SJSA1 (cell line): ENCODE measurements at regions not wholly inside any gene's neighbourhood (a gene's known extent, or its start where the extent isn't known, plus 50 kb on each side); places are given as distances from the start of the nearest gene placed in this dataset.

Source experiments
- DNase-seq, 2 experiments: peaks; one replicate each; pipeline ENCODE4 v3.0.0-alpha.2; 2015 to 2020; ENCODE audit warnings: low spot score in 2 of 2, low read depth in 1 of 2
- H3K27ac ChIP-seq: fragments of 250-450 bp; sonication (Bioruptor Pico); 2 replicates; pipeline ENCODE4 v1.5.1; 2020; ENCODE audit warnings: mild to moderate bottlenecking, moderate library complexity
- H3K27me3 ChIP-seq: fragments of 250-450 bp; sonication (Bioruptor Pico); replicated peaks from 2 replicates; pipeline ENCODE4 v1.5.1; 2020; ENCODE audit warnings: mild to moderate bottlenecking, moderate library complexity
- H3K36me3 ChIP-seq: fragments of 250-450 bp; sonication (Bioruptor Pico); 2 replicates; pipeline ENCODE4 v1.5.1; 2020; ENCODE audit warnings: mild to moderate bottlenecking
- H3K4me1 ChIP-seq: fragments of 250-450 bp; sonication (Bioruptor Pico); replicated peaks from 2 replicates; pipeline ENCODE4 v1.6.1; 2021; ENCODE audit warnings: mild to moderate bottlenecking
- H3K4me3 ChIP-seq: fragments of 250-450 bp; sonication (Bioruptor Pico); 2 replicates; pipeline ENCODE4 v1.5.1; 2020; ENCODE audit warnings: mild to moderate bottlenecking
- H3K9me3 ChIP-seq: fragments of 250-450 bp; sonication (Bioruptor Pico); replicated peaks from 2 replicates; pipeline ENCODE4 v1.5.1; 2020; ENCODE audit warnings: mild to moderate bottlenecking

DNA sequence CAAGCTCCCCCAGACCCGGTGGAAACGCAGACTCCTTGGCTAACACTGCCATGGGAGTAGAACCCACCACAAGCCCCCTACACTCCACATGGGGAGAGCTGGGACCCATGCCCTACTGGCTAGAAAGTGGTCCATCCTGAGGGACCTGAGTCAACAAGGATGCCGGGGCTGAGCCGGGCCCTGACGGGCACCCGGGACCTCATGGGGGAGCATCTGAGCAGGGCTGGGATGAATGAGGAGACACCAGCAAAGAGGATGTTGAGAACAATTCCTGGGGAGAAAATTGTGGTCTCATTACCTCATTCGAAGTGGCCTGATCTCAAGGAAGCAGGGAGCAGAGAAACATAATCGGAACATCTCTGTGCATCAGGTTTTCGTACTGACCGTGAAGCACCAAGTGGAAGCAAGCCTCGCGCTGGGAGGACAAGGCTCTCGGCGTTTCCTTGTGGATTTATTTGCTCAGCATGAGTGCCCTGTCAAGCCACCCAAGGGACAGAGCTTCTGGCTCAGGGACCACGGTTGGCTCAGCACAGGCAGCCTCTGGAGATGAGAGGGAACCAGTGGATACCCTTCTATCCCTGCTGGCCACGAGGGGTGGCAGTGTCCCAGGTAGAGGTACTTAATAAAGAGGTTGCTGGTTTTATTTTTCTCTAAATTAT, 132.2 kb upstream of the FAM20C start:
- Histone ChIP-seq H3K9me3 (no peaks in the 10 kb centered on the region), H3K4me3 (no peak overlapping the region), H3K4me1 (no peaks in the 10 kb centered on the region), H3K27me3 (no peaks in the 10 kb centered on the region), H3K36me3 (no peaks in the 10 kb centered on the region), H3K27ac (no peak overlapping the region)
- no peak for DNase-seq

DNA sequence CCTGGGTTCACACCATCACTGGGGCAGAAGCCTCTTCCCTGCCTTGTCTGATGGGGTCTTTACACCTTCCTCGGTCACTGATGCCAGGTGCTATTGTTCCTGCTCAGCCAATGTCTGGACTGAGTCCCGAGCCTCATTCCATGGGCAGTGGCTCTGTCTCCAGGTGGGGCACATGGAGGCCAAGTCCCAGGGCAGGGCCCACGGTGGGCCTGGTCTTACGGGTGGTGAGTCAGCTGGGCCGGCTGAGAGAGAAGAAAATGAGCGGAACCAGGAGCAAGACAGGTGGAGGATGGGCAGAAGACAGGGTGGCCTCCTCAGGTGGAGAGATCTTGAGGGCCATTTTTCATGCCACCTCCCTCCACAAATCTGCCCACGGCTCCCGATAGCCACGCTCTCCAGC, 131.7 kb upstream of the FAM20C start:
- H3K4me3 ChIP-seq: no peak overlapping the region
- no peaks in the 10 kb centered on the region for H3K9me3 ChIP-seq
- no peak for DNase-seq
- no peaks in the 10 kb centered on the region for H3K4me1 ChIP-seq
- no peaks in the 10 kb centered on the region for H3K36me3 ChIP-seq
- H3K27me3 ChIP-seq: no peaks in the 10 kb centered on the region
- H3K27ac ChIP-seq: no peak overlapping the region

DNA sequence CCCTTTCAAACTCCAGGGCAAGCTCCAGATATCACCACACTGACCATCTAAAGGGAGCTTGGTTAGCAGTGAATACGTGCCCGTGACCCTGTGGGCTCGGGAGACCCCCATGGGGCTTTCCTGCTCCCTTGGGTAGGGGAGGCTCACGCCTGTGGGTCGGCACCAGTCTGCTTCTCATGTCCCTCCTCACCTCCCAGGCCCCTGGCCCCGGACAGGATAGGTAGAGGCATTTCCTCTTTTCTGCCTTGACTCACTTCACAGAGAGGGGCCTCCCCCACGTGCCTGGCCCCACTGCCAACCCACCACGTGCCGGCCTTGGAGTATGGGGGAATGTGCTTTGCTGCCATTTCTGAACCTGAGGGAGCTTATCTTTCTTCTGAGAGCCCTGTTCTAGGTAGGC, 131.3 kb upstream of the FAM20C start:
- no peaks in the 10 kb centered on the region for H3K36me3 ChIP-seq
- no peak overlapping the region for H3K4me3 ChIP-seq
- H3K27me3 ChIP-seq: no peaks in the 10 kb centered on the region
- no peaks in the 10 kb centered on the region for H3K4me1 ChIP-seq
- no peak overlapping the region for H3K27ac ChIP-seq
- DNase-seq: no peak
- H3K9me3 ChIP-seq: no peaks in the 10 kb centered on the region

DNA sequence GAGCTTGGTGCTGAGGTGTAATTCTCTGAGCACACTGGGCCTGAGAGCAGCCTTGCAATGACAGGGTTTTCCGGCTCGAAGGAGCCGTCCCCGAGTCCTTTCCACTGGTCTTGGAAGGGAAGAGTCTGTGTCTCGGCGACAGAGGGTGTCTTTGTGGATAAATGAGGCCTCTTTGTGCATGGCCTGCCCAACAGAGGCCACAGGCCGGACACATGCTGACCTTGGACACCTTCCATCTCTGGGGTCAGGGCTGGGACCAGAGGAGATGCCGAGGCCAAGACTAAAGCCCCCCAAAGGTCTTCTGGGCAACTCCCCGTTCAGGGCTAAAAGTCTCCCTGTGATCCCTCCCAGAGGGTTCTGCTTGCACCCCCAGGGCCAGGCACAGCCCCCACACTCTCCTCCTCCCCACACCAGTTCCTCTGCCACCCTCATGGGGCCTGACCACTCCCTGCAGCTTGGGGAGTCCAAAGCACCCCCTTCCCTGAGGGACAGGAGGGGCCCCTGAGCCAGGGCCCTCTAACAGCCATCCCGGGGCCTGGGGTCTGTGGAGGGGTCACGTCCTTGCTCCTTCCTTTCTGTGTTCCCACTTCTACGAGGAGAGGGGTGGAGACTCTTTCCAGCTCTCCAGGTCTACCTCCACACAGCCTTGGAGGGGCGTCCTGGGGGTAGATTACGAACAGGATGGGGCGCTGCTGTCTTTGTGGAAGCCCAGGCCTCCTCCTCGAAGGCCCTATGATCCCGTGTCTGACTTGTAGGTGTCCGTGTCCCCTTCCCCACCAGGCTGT, 130.6 kb upstream of the FAM20C start:
- Histone ChIP-seq H3K9me3 (no peaks in the 10 kb centered on the region), H3K27ac (no peak overlapping the region), H3K36me3 (no peaks in the 10 kb centered on the region), H3K4me1 (no peaks in the 10 kb centered on the region), H3K27me3 (no peaks in the 10 kb centered on the region), H3K4me3 (no peak overlapping the region)
- no peak for DNase-seq

DNA sequence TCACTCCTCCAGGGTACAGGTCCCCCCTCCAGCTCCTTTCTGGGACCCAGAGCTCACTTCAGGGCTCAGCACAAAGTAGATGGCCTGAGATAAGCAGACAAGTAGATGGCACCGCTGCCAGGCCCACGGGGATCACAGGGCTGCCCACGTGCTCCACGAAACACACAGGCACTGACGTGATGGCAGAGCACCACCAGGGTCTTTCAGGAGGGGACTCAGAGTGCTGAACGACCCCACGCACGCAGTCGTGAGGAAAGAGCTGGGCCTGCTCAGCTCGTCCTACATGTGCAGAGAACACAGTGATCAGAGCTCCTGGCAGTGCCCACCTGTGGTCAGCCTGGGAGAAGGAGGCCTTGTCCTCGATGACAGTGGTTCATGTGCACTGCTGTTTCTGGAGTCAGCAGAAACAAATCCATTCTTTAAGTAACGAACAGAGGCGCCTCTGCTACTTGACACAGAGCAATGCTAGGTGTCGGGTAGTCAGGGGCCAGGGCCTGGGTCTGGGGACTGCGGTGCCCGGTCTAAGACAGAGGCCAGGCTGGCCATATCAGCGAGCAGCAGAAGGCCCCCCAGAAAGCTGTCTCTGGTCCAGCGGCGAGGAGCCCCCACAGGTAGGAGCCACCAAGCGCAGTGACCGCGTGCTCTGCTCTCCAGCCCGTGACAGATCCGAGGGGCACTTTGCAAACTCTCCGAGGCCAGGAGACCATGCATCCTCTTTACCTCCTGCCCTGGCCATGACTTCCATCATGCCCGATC, 129.8 kb upstream of the FAM20C start:
- no peak for DNase-seq
- H3K9me3 ChIP-seq: no peaks in the 10 kb centered on the region
- no peaks in the 10 kb centered on the region for H3K27me3 ChIP-seq
- H3K36me3 ChIP-seq: no peaks in the 10 kb centered on the region
- H3K4me3 ChIP-seq: no peak overlapping the region
- H3K27ac ChIP-seq: no peak overlapping the region
- H3K4me1 ChIP-seq: no peaks in the 10 kb centered on the region; the same call in 1 of the 2 replicates

DNA sequence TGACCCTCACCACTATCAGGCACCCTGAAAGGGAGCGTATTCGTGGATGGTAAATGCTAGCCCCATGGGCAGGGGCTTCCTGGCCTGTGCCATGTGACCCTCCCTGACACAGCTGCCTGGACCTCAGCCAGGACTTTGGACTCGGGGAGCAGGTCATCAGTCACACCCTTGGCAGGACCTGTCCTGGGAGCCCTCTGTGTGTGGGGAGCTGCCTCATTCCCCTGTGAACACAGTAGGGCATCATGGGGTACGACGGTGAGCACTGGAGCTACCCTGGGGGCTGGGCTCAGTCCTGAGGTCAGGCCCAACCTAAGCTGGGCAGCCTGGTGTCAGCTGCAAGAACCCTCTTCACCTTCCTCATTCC, 129.3 kb upstream of the FAM20C start:
- Histone ChIP-seq H3K27me3 (no peaks in the 10 kb centered on the region), H3K4me3 (no peak overlapping the region)

DNA sequence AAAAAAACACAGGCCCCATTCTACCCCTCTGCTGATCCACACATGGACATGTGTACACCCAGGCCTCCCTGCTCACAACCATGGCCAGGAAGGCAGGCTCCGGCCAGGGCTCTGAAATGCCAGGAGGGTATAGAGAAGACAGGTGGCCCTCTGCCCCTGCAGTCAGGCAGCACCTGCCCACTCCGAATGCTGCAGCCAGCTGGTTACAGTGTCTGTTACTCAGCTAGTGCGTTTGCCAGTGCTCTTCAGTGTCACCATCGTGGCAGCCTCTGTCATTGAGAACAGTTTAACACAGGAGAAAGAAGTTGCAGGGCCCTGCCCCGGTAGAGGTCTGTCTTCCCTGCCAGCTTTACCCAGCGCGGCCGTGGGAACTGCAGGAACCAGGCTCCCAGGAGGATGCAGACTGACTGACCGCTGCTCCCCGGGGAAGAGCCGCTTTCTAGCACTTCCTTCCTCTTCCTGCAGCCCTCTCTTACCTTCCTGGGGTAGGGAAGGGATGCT, 128.8 kb upstream of the FAM20C start:
- no peaks in the 10 kb centered on the region for H3K36me3 ChIP-seq
- no peak overlapping the region for H3K27ac ChIP-seq

More for the DNA sequence above, 129.3 kb upstream of the FAM20C start:
- Histone ChIP-seq H3K9me3 (no peaks in the 10 kb centered on the region; the same call in 1 of the 2 replicates), H3K4me1 (peaks cover 4% of the 10 kb centered on the region), H3K36me3 (no peaks in the 10 kb centered on the region), H3K27ac (no peak overlapping the region)
- no peak for DNase-seq

DNA sequence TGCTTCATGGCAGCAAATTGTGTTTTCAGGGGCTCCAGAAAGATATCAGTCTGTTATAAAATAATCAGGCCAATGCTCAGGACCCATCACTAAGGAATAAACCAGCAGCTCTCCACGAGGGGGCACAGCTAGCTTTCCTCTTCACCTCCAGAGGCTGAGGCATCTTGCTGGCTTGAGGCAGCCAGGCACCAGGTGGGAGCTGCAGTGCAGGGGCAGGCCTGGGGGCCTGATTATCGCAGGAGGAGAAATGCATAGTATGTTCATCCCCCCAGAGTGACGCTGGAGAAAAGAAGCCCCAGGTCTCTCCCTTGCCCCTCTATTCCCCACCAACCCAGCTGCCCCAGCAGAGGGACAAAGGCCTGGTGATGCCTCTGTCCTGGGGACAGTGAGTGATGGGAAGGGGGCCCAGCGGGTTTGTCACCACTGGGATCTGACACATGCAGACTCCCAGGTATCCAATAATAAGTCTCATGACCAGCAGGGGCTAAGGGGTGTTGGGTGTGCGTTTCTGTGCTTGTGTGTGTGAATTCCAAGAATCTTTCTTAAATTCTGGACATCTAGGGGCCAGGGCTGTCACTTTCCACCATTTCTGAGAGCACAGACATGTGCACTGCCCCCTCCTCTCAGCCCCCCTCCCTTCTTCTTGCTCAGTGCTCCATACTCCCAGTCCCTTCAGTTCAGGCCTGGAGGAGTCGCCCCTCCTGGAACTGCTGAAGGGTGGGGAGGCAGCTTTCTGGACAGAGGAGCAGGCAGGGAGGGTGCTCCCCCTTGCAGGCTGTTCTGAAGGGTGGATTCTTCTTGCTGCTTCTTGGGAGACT, 128.1 kb upstream of the FAM20C start:
- Histone ChIP-seq H3K4me1 (peaks cover 12% of the 10 kb centered on the region), H3K27ac (no peak overlapping the region), H3K9me3 (no peaks in the 10 kb centered on the region; the same call in 1 of the 2 replicates), H3K27me3 (no peaks in the 10 kb centered on the region), H3K36me3 (no peaks in the 10 kb centered on the region), H3K4me3 (no peak overlapping the region)
- DNase-seq: peak; percentile 29 to 62

More for the DNA sequence above, 128.8 kb upstream of the FAM20C start:
- no peaks in the 10 kb centered on the region; the same call in 1 of the 2 replicates for H3K9me3 ChIP-seq
- H3K27me3 ChIP-seq: no peaks in the 10 kb centered on the region
- H3K4me1 ChIP-seq: peaks cover 9% of the 10 kb centered on the region
- no peak overlapping the region for H3K4me3 ChIP-seq
- no peak for DNase-seq

DNA sequence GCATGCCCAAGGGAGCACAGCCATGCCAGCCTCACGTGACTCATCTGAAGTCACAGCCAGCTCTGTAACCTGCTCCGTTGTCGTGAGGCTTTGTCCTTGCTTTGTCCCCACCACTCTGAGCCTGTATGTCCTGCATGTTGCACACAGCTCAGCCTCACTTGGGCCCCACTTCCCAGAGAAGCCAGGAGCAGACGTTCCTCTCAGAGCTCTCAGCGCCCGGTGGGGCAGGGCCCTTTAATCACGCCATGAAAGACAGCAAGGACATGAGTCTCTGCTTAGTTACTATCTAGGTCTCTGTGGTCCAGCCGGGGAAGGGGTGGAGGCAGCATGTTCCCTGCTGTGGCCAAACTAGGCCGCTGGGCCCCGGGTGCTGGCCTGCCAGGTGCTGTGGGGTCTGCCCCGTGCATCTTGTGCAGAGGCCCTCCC, 127.4 kb upstream of the FAM20C start:
- no peak overlapping the region for H3K27ac ChIP-seq
- H3K4me3 ChIP-seq: no peak overlapping the region
- H3K9me3 ChIP-seq: no peaks in the 10 kb centered on the region; the same call in 1 of the 2 replicates
- no peak for DNase-seq
- H3K4me1 ChIP-seq: peaks cover 12% of the 10 kb centered on the region
- H3K36me3 ChIP-seq: no peaks in the 10 kb centered on the region
- H3K27me3 ChIP-seq: no peaks in the 10 kb centered on the region

DNA sequence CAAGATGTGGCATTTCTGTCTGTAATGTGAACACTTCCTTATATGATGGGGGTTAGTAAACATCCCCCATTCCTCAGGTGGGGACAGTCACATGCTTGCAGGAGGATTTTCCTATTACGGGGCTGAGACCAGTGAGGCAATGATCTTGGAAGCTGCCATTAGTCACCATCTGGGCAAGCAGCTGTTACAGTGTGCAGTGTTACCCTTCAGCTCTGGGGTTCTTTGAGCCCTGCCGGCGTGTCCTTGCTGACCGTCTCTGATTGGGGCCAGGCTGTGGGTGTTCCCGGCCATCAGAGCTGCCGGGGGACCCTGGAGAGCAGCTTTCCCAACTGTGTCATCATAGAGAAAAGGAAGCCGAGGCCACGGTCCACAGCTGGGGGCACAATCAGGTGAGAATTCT, 126.8 kb upstream of the FAM20C start:
- H3K4me3 ChIP-seq: no peak overlapping the region
- H3K36me3 ChIP-seq: no peaks in the 10 kb centered on the region
- no peak overlapping the region for H3K27ac ChIP-seq
- H3K27me3 ChIP-seq: no peaks in the 10 kb centered on the region
- no peak for DNase-seq
- H3K4me1 ChIP-seq: peaks cover 12% of the 10 kb centered on the region
- H3K9me3 ChIP-seq: no peaks in the 10 kb centered on the region; the same call in 1 of the 2 replicates

DNA sequence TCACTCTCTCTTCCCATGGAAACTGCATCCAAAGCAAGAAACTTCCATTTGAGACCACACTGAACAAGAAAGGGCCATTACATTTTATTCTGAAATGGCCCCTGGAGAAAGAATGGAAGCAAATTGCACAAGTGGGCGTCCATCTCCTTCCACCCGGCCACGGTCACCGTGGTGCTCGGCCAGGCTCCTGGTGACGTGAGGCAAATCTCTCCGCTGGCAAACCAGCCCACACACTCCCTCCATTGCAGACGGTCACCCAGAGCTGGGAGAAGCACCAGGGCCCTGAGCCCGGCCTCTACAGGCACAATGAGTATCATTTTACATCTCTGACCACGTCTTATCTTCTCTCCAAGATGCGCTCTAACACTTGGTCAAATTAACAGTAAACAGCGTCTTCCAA, 126.1 kb upstream of the FAM20C start:
- H3K27ac ChIP-seq: no peak overlapping the region
- no peaks in the 10 kb centered on the region; the same call in 1 of the 2 replicates for H3K9me3 ChIP-seq
- no peaks in the 10 kb centered on the region for H3K36me3 ChIP-seq
- H3K4me1 ChIP-seq: peaks cover 16% of the 10 kb centered on the region
- H3K4me3 ChIP-seq: no peak overlapping the region
- DNase-seq: no peak
- H3K27me3 ChIP-seq: no peaks in the 10 kb centered on the region

DNA sequence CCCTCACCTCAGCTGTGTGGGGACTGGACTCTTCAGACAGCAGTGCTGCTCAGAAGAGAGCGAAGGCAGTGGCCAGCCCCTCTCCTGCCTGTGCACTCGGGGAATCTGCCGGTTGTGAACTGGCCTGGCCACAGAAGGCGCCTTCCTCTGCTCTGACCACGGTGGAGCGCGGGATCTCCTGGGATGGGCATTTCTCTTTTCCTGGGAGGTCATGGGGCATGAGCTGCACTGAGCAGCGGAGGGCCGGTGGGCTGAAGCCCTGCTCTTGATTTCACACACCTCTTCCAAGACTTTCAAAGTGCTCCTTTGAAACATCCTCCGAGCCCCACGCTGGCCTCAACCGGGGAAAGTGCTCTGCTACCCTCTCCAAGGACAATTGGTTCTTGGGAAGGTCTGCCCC, 125.6 kb upstream of the FAM20C start:
- no peaks in the 10 kb centered on the region; the same call in 1 of the 2 replicates for H3K9me3 ChIP-seq
- H3K4me3 ChIP-seq: no peak overlapping the region
- no peaks in the 10 kb centered on the region for H3K27me3 ChIP-seq
- H3K36me3 ChIP-seq: no peaks in the 10 kb centered on the region
- DNase-seq: no peak
- H3K4me1 ChIP-seq: peaks cover 17% of the 10 kb centered on the region
- no peak overlapping the region for H3K27ac ChIP-seq
